A549 (cell line): ENCODE measurements at regions not wholly inside any gene's neighbourhood (a gene's known extent, or its start where the extent isn't known, plus 50 kb on each side); places are given as distances from the start of the nearest gene placed in this dataset.

Experiments used
- ATAC-seq, 2 experiments: fragments of 200-7000 bp in 1 of 2; fragments of >200 bp in 1 of 2; cut with Nextera tagmentation in 1 of 2; cut with Tn5 transposase in 1 of 2; 3 replicates each; pipeline versions ENCODE4 v1.8.0 to v1.9.1; 2018 to 2020; ENCODE audit warnings: mild to moderate bottlenecking in 1 of 2, moderate library complexity in 1 of 2
- CTCF ChIA-PET: fragments of 300-600 bp; sonication (Branson Sonifier 250); formaldehyde crosslinking; extraction: SDS; loops from one replicate; lab custom pipeline; 2021; ENCODE audit warnings: antibody characterized with exemption, inconsistent platforms; lab: Yijun Ruan, JAX
- POLR2A ChIA-PET: fragments of 350-600 bp; formaldehyde crosslinking; extraction: SDS; loops from one replicate; lab custom pipeline; 2021; ENCODE audit warnings: antibody characterized with exemption, inconsistent platforms; lab: Yijun Ruan, JAX
- DNase-seq, 2 experiments: peaks; one replicate each; pipeline versions ENCODE4 v3.0.0 to v3.0.0-alpha.2; 2011 to 2016; ENCODE audit warnings: low read depth in 1 of 2, low spot score in 1 of 2
- FAIRE-seq: peaks from 2 replicates; lab custom pipeline; 2011; peaks lifted over from hg19 to GRCh38; lab: Jason Lieb, UNC
- H3K27ac ChIP-seq, 2 experiments: fragments of >200 bp; sonication (Bioruptor Twin); formaldehyde crosslinking; 3 replicates each; pipeline ENCODE4 v1.5.1; 2016 to 2017
- H3K4me1 ChIP-seq: fragments of >200 bp; sonication (Bioruptor Twin); formaldehyde crosslinking; 3 replicates; pipeline ENCODE4 v1.6.1; 2016
- H3K4me2 ChIP-seq: fragments of >200 bp; sonication (Bioruptor Twin); formaldehyde crosslinking; 3 replicates; pipeline ENCODE4 v1.6.1; 2016
- H3K4me3 ChIP-seq: fragments of >200 bp; sonication (Bioruptor Twin); formaldehyde crosslinking; 3 replicates; pipeline ENCODE4 v1.5.1; 2016
- H3K9me3 ChIP-seq: fragments of >200 bp; sonication (Bioruptor Twin); formaldehyde crosslinking; 3 replicates; pipeline ENCODE4 v1.6.1; 2016
- BCL3 ChIP-seq: fragments of >200 bp; sonication (Bioruptor Twin); formaldehyde crosslinking; IDR thresholded peaks from 3 replicates; pipeline ENCODE4 v1.6.1; 2016
- CBX2 ChIP-seq: fragments of 200-600 bp; sonication (generic); IDR thresholded peaks from 2 replicates; pipeline ENCODE4 v1.6.1; 2016; ENCODE audit warnings: low read depth, mild to moderate bottlenecking, borderline replicate concordance
- CEBPB ChIP-seq, 2 experiments: fragments of >200 bp in 1 of 2; sonication (Bioruptor Twin) in 1 of 2; formaldehyde crosslinking in 1 of 2; IDR thresholded peaks; 2 replicates each; pipeline ENCODE4 v1.6.1; 2012 to 2016
- CHD2 ChIP-seq: fragments of 150-350 bp; IDR thresholded peaks from 2 replicates; pipeline ENCODE4 v1.6.1; 2014; ENCODE audit warnings: low read length; ENCODE audit not compliant: partially characterized antibody
- EHF ChIP-seq: fragments of 250-450 bp; sonication (Bioruptor Pico); IDR thresholded peaks from 2 replicates; pipeline ENCODE4 v1.5.0; 2020; ENCODE audit warnings: mild to moderate bottlenecking
- EHMT2 ChIP-seq: fragments of 200-600 bp; sonication (generic); IDR thresholded peaks from 2 replicates; pipeline ENCODE4 v1.6.1; 2016; ENCODE audit warnings: antibody characterized with exemption, low read depth, mild to moderate bottlenecking, moderate library complexity
- EP300 ChIP-seq, 2 experiments: fragments of >200 bp; sonication (Bioruptor Twin); formaldehyde crosslinking; IDR thresholded peaks; 2 replicates in 1 of 2; 3 replicates in 1 of 2; pipeline ENCODE4 v1.6.1; 2016 to 2017
- ESRRA ChIP-seq: fragments of 150-350 bp; IDR thresholded peaks from 2 replicates; pipeline ENCODE4 v1.6.1; 2014; ENCODE audit warnings: mild to moderate bottlenecking, low read length, borderline replicate concordance
- FOSL2 ChIP-seq, 2 experiments: fragments of 450-650 bp in 1 of 2; fragments of >200 bp in 1 of 2; sonication (Bioruptor Twin) in 1 of 2; formaldehyde crosslinking; IDR thresholded peaks; 2 replicates each; pipeline versions ENCODE4 v1.5.0 to v1.6.1; 2016 to 2020; ENCODE audit warnings: mild to moderate bottlenecking in 1 of 2, moderate library complexity in 1 of 2
- FOXS1 ChIP-seq: fragments of 250-450 bp; sonication (Bioruptor Pico); IDR thresholded peaks from 2 replicates; pipeline ENCODE4 v1.5.0; 2020; ENCODE audit warnings: mild to moderate bottlenecking, moderate library complexity
- HDAC2 ChIP-seq: fragments of 200-600 bp; sonication (generic); IDR thresholded peaks from 2 replicates; pipeline ENCODE4 v1.6.1; 2016
- HEYL ChIP-seq: fragments of 250-450 bp; sonication (Bioruptor Pico); IDR thresholded peaks from 2 replicates; pipeline ENCODE4 v1.8.0; 2021; ENCODE audit warnings: mild to moderate bottlenecking, moderate library complexity
- HMGXB4 ChIP-seq: fragments of 250-450 bp; sonication (Bioruptor Pico); IDR thresholded peaks from 2 replicates; pipeline ENCODE4 v1.5.0; 2021; ENCODE audit warnings: mild to moderate bottlenecking, moderate library complexity, borderline replicate concordance
- HOXA7 ChIP-seq: fragments of 250-450 bp; sonication (Bioruptor Pico); IDR thresholded peaks from 2 replicates; pipeline ENCODE4 v1.5.0; 2020; ENCODE audit warnings: mild to moderate bottlenecking, moderate library complexity
- HOXB5 ChIP-seq: fragments of 250-450 bp; sonication (Bioruptor Pico); IDR thresholded peaks from 2 replicates; pipeline ENCODE4 v1.5.0; 2020; ENCODE audit warnings: mild to moderate bottlenecking, moderate library complexity
- JUNB ChIP-seq: fragments of >200 bp; sonication (Bioruptor Twin); formaldehyde crosslinking; IDR thresholded peaks from 2 replicates; pipeline ENCODE4 v1.6.1; 2016
- KDM5A ChIP-seq: fragments of 200-600 bp; sonication (generic); IDR thresholded peaks from 2 replicates; pipeline ENCODE4 v1.6.1; 2016; ENCODE audit warnings: antibody characterized with exemption, mild to moderate bottlenecking
- NFE2L2 ChIP-seq: fragments of 150-350 bp; conservative IDR thresholded peaks from 2 replicates; pipeline ENCODE4 v1.6.1; 2014; ENCODE audit warnings: low read length
- NPAS2 ChIP-seq: fragments of 250-450 bp; sonication (Bioruptor Pico); IDR thresholded peaks from 2 replicates; pipeline ENCODE4 v1.8.0; 2022; ENCODE audit warnings: mild to moderate bottlenecking, moderate library complexity, borderline replicate concordance
- NR3C1 ChIP-seq: fragments of >200 bp; sonication (Bioruptor Twin); formaldehyde crosslinking; IDR thresholded peaks from 3 replicates; pipeline ENCODE4 v1.6.1; 2017
- POLR2AphosphoS2 ChIP-seq: conservative IDR thresholded peaks from 2 replicates; pipeline ENCODE4 v1.6.1; 2012; ENCODE audit warnings: low read length, improper control_type of control experiment, inconsistent platforms
- RNF2 ChIP-seq: fragments of 200-600 bp; sonication (generic); IDR thresholded peaks from 2 replicates; pipeline ENCODE4 v1.6.1; 2016; ENCODE audit warnings: low read depth, mild to moderate bottlenecking, antibody characterized with exemption, moderate library complexity, borderline replicate concordance
- SREBF2 ChIP-seq: fragments of 450-650 bp; IDR thresholded peaks from 2 replicates; pipeline ENCODE4 v1.6.1; 2014; ENCODE audit warnings: mild to moderate bottlenecking, moderate library complexity
- ZFP36 ChIP-seq: fragments of 450-650 bp; IDR thresholded peaks from 2 replicates; pipeline ENCODE4 v1.6.1; 2014; ENCODE audit warnings: borderline replicate concordance; ENCODE audit not compliant: partially characterized antibody
- ZNF302 ChIP-seq: fragments of 250-450 bp; sonication (Bioruptor Pico); IDR thresholded peaks from 2 replicates; pipeline ENCODE4 v1.9.0; 2021; ENCODE audit warnings: inconsistent platforms, mild to moderate bottlenecking, moderate library complexity
- ZSCAN20 ChIP-seq: fragments of 250-450 bp; sonication (Bioruptor Pico); IDR thresholded peaks from 2 replicates; pipeline ENCODE4 v1.8.0; 2022; ENCODE audit warnings: mild to moderate bottlenecking, moderate library complexity
- WGBS: methylation state at CpG from one replicate; pipeline ENCODE4 v1.1.6; 2017; ENCODE audit errors: missing lambda C conversion rate; 5-methylcytosine and 5-hydroxymethylcytosine counted together
- TF ChIP-seq, protein P1 (sequence below): IDR thresholded peaks from 2 replicates; pipeline ENCODE4 v1.6.1; 2012
- TF ChIP-seq, protein P2 (sequence below): IDR thresholded peaks from 2 replicates; pipeline ENCODE4 v1.6.1; 2012

- WGBS, result 31% methylated on average over 8 of the region's 8 CpGs
- FAIRE-seq, result no peak
- H3K4me3 ChIP-seq, result no peak overlapping the region
- DNase-seq, result no peak
- no peaks in the 10 kb centered on the region for H3K4me1 ChIP-seq
- H3K9me3 ChIP-seq, result no peaks in the 10 kb centered on the region
- no peak overlapping the region for H3K4me2 ChIP-seq
- TF ChIP-seq EHMT2 (no peak), CHD2 (no peak), HMGXB4 (no peak), ESRRA (no peak), ZFP36 (no peak), CBX2 (no peak), ZSCAN20 (no peak), NR3C1 (no peak), NFE2L2 (no peak), ZNF302 (CRISPR knock-in tag) (no peak), SREBF2 (no peak), NPAS2 (CRISPR knock-in tag) (no peak), HOXB5 (no peak), FOSL2 (IDR thresholded peaks at IDR 0.05) (no peak), FOSL2 (CRISPR knock-in tag; IDR thresholded peaks at IDR 0.05) (no peak), FOXS1 (no peak), RNF2 (no peak)
- TF ChIP-seq, protein P1, sequence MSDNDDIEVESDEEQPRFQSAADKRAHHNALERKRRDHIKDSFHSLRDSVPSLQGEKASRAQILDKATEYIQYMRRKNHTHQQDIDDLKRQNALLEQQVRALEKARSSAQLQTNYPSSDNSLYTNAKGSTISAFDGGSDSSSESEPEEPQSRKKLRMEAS, result no peak
- ChIA-PET POLR2A (no interaction called here), CTCF (no interaction called here)
- ATAC-seq, result no peak
- no peak overlapping the region for H3K27ac ChIP-seq
These were observed 486.0 kb downstream of the REEP3 start for GRCh38 chr10:64007157-64007556.

GRCh38 chr10:64010711-64011110, 489.5 kb downstream of the REEP3 start:
- H3K9me3 ChIP-seq, result no peaks in the 10 kb centered on the region

More at GRCh38 chr10:64010711-64011110, 489.5 kb downstream of the REEP3 start:
- Histone ChIP-seq H3K27ac (no peak overlapping the region), H3K4me1 (no peaks in the 10 kb centered on the region), H3K4me3 (no peak overlapping the region), H3K4me2 (no peak overlapping the region)
- CTCF ChIA-PET, result no interaction called here
- no peak for ATAC-seq
- no peak for TF ChIP-seq RNF2
- no peak for TF ChIP-seq HEYL (CRISPR knock-in tag)
- no peak for TF ChIP-seq HMGXB4
- TF ChIP-seq POLR2AphosphoS2, result no peak
- no peak for TF ChIP-seq KDM5A
- no peak for TF ChIP-seq JUNB
- no peak for TF ChIP-seq EP300 (IDR thresholded peaks at IDR 0.05)
- no peak for TF ChIP-seq CEBPB (IDR thresholded peaks at IDR 0.05)
- TF ChIP-seq EHF (CRISPR knock-in tag), result no peak
- TF ChIP-seq HOXA7, result no peak
- TF ChIP-seq, protein P2, sequence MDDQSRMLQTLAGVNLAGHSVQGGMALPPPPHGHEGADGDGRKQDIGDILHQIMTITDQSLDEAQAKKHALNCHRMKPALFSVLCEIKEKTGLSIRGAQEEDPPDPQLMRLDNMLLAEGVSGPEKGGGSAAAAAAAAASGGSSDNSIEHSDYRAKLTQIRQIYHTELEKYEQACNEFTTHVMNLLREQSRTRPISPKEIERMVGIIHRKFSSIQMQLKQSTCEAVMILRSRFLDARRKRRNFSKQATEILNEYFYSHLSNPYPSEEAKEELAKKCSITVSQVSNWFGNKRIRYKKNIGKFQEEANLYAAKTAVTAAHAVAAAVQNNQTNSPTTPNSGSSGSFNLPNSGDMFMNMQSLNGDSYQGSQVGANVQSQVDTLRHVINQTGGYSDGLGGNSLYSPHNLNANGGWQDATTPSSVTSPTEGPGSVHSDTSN, result no peak
- no peak for TF ChIP-seq BCL3
- no peak for TF ChIP-seq HDAC2
- DNase-seq, result no peak
- POLR2A ChIA-PET, result no interaction called here
- no peak for FAIRE-seq
